GM20000 (cell line): ENCODE measurements at regions not wholly inside any gene's neighbourhood (a gene's known extent, or its start where the extent isn't known, plus 50 kb on each side); places are given as distances from the start of the nearest gene placed in this dataset.
"Not testable (repeated sequence)": the region's sequence is repeated elsewhere in the genome, so short reads cannot be mapped to it uniquely, and the experiment has no call there.

Experiments
- DNase-seq: peaks from one replicate; pipeline ENCODE4 v3.0.0; 2012; ENCODE audit warnings: low spot score
- CTCF ChIP-seq: IDR thresholded peaks from 2 replicates; pipeline ENCODE4 v1.5.1; 2012; ENCODE audit warnings: mild to moderate bottlenecking, control low read depth; ENCODE audit errors: extremely low read depth, missing control alignments

- DNase-seq, result no peak
- TF ChIP-seq CTCF, result no peak
Observed at GRCh38 chr4:122083351-122083750, 68.8 kb upstream of the BLTP1 start.

GRCh38 chr4:122082661-122083060, 69.5 kb upstream of the BLTP1 start:
- TF ChIP-seq CTCF, result no peak

GRCh38 chr4:122077653-122078052, 74.5 kb upstream of the BLTP1 start:
- not testable (repeated sequence) for DNase-seq

More at GRCh38 chr4:122082661-122083060, 69.5 kb upstream of the BLTP1 start:
- DNase-seq, result no peak

- not testable (repeated sequence) for DNase-seq
Observed at GRCh38 chr4:122076835-122077234, 75.3 kb upstream of the BLTP1 start.

- no peak for DNase-seq
- TF ChIP-seq CTCF, result no peak
Observed at GRCh38 chr4:122073615-122074014, 78.5 kb upstream of the BLTP1 start.

- DNase-seq, result no peak
- TF ChIP-seq CTCF, result no peak
Observed at GRCh38 chr4:122065915-122066314, 86.2 kb upstream of the BLTP1 start.

- TF ChIP-seq CTCF, result no peak
- DNase-seq, result no peak
Observed at GRCh38 chr4:122065149-122065548, 87.0 kb upstream of the BLTP1 start.

- TF ChIP-seq CTCF, result no peak
Observed at GRCh38 chr4:122053186-122053585, 98.9 kb upstream of the BLTP1 start.

GRCh38 chr4:122052677-122053076, 99.5 kb upstream of the BLTP1 start:
- DNase-seq, result no peak
- no peak for TF ChIP-seq CTCF

More at GRCh38 chr4:122053186-122053585, 98.9 kb upstream of the BLTP1 start:
- no peak for DNase-seq
